KG1 (cell line): ENCODE measurements at regions not wholly inside any gene's neighbourhood (a gene's known extent, or its start where the extent isn't known, plus 50 kb on each side); places are given as distances from the start of the nearest gene placed in this dataset.

Experiments used
- DNase-seq: peaks from one replicate; lab custom pipeline; 2025; lab: John Stamatoyannopoulos, UW

- DNase-seq: no peak
Observed at GRCh38 chr3:124276539-124277143, 284.7 kb upstream of the ROPN1 start.

- DNase-seq: no peak
Observed at GRCh38 chr3:124277144-124277890, 285.4 kb upstream of the ROPN1 start.

GRCh38 chr3:124281453-124282316, 289.8 kb upstream of the ROPN1 start:
- DNase-seq: no peak

- DNase-seq: no peak
Observed at GRCh38 chr3:124282751-124283651, 291.1 kb upstream of the ROPN1 start.

- DNase-seq: no peak
Observed at GRCh38 chr3:124283652-124284023, 291.7 kb upstream of the ROPN1 start.

- DNase-seq: no peak
Observed at GRCh38 chr3:124288996-124289395, 297.1 kb upstream of the ROPN1 start.

GRCh38 chr3:124291008-124291407, 299.1 kb upstream of the ROPN1 start:
- DNase-seq: no peak

- DNase-seq: no peak
Observed at GRCh38 chr3:124292329-124292728, 300.4 kb upstream of the ROPN1 start.

GRCh38 chr3:124293584-124293983, 301.7 kb upstream of the ROPN1 start:
- DNase-seq: no peak

GRCh38 chr3:124295362-124295761, 303.4 kb upstream of the ROPN1 start:
- DNase-seq: no peak

GRCh38 chr3:124296406-124296805, 304.5 kb upstream of the ROPN1 start:
- no peak for DNase-seq

- DNase-seq: no peak
Observed at GRCh38 chr3:124297062-124297980, 305.4 kb upstream of the ROPN1 start.

GRCh38 chr3:124298301-124298700, 306.4 kb upstream of the ROPN1 start:
- DNase-seq: no peak

GRCh38 chr3:124298951-124299350, 307.0 kb upstream of the ROPN1 start:
- no peak for DNase-seq

- DNase-seq: no peak
Observed at GRCh38 chr3:124299831-124300230, 307.9 kb upstream of the ROPN1 start.

- DNase-seq: no peak
Observed at GRCh38 chr3:124300416-124300815, 308.5 kb upstream of the ROPN1 start.

- DNase-seq: no peak
Observed at GRCh38 chr3:124303305-124303910, 311.5 kb upstream of the ROPN1 start.

- no peak for DNase-seq
Observed at GRCh38 chr3:124306665-124307064, 314.7 kb upstream of the ROPN1 start.

- no peak for DNase-seq
Observed at GRCh38 chr3:124313621-124314020, 321.7 kb upstream of the ROPN1 start.
